Hepatocyte (in vitro differentiated cells): ENCODE measurements at regions not wholly inside any gene's neighbourhood (a gene's known extent, or its start where the extent isn't known, plus 50 kb on each side); places are given as distances from the start of the nearest gene placed in this dataset.

Source experiments
- DNase-seq: peaks from one replicate; pipeline ENCODE4 v3.0.0-alpha.2; 2016; ENCODE audit warnings: low spot score
- H2AFZ ChIP-seq: fragments of 200-600 bp; sonication (generic); 2 replicates; pipeline ENCODE4 v1.6.0; 2016; ENCODE audit warnings: antibody characterized with exemption, mild to moderate bottlenecking
- H3K27ac ChIP-seq: fragments of 200-600 bp; sonication (generic); 2 replicates; pipeline ENCODE4 v1.5.1; 2016; ENCODE audit warnings: mild to moderate bottlenecking
- H3K27me3 ChIP-seq: fragments of 200-600 bp; sonication (generic); 2 replicates; pipeline ENCODE4 v1.6.1; 2016
- H3K36me3 ChIP-seq: fragments of 200-600 bp; sonication (generic); replicated peaks from 2 replicates; pipeline ENCODE4 v1.5.1; 2016; ENCODE audit warnings: low read depth; ENCODE audit not compliant: insufficient read depth
- H3K4me1 ChIP-seq: fragments of 200-600 bp; sonication (generic); 2 replicates; pipeline ENCODE4 v1.5.1; 2016; ENCODE audit warnings: mild to moderate bottlenecking, moderate library complexity; ENCODE audit not compliant: insufficient read depth
- H3K4me2 ChIP-seq: fragments of 200-600 bp; sonication (generic); 2 replicates; pipeline ENCODE4 v1.6.0; 2016
- H3K4me3 ChIP-seq: fragments of 200-600 bp; sonication (generic); 2 replicates; pipeline ENCODE4 v1.5.1; 2016; ENCODE audit warnings: mild to moderate bottlenecking
- H3K79me2 ChIP-seq: fragments of 200-600 bp; sonication (generic); 2 replicates; pipeline ENCODE4 v1.6.0; 2017; ENCODE audit warnings: mild to moderate bottlenecking
- H3K9me2 ChIP-seq: fragments of 200-600 bp; sonication (generic); replicated peaks from 2 replicates; pipeline ENCODE4 v1.6.0; 2017; ENCODE audit warnings: mild to moderate bottlenecking; ENCODE audit not compliant: insufficient read depth
- H3K9me3 ChIP-seq: fragments of 200-600 bp; sonication (generic); 2 replicates; pipeline ENCODE4 v1.5.1; 2016; ENCODE audit warnings: low read depth, mild to moderate bottlenecking
- H4K20me1 ChIP-seq: fragments of 200-600 bp; sonication (generic); 2 replicates; pipeline ENCODE4 v1.6.0; 2016; ENCODE audit warnings: mild to moderate bottlenecking; ENCODE audit not compliant: insufficient read depth, poor library complexity, severe bottlenecking
- EZH2 ChIP-seq: fragments of 200-600 bp; sonication (generic); IDR thresholded peaks from 2 replicates; pipeline ENCODE4 v1.6.1; 2016; ENCODE audit warnings: antibody characterized with exemption, mild to moderate bottlenecking, borderline replicate concordance
- EZH2phosphoT487 ChIP-seq: fragments of 200-600 bp; sonication (generic); IDR thresholded peaks from one replicate; pipeline ENCODE4 v1.6.1; 2018; ENCODE audit warnings: antibody characterized with exemption, mild to moderate bottlenecking, low read depth, moderate library complexity; ENCODE audit not compliant: unreplicated experiment, severe bottlenecking
- WGBS: methylation state at CpG from one replicate; pipeline ENCODE4 v1.1.6; 2016; ENCODE audit warnings: low lambda C conversion rate; ENCODE audit errors: missing lambda C conversion rate; 5-methylcytosine and 5-hydroxymethylcytosine counted together
- TF ChIP-seq, protein P1 (sequence below): fragments of 200-600 bp; sonication (generic); IDR thresholded peaks from 2 replicates; pipeline ENCODE4 v1.5.1; 2016; ENCODE audit warnings: antibody characterized with exemption, mild to moderate bottlenecking; ENCODE audit not compliant: poor library complexity

GRCh38 chr13:33496336-33496735 is 210.8 kb upstream of the STARD13 start:
- no peaks in the 10 kb centered on the region for H3K9me3 ChIP-seq
- no peaks in the 10 kb centered on the region for H3K27me3 ChIP-seq
- no peaks in the 10 kb centered on the region for H3K36me3 ChIP-seq
- H3K9me2 ChIP-seq: no peaks in the 10 kb centered on the region
- no peak for TF ChIP-seq EZH2phosphoT487
- no peak for TF ChIP-seq EZH2
- TF ChIP-seq, protein P1, sequence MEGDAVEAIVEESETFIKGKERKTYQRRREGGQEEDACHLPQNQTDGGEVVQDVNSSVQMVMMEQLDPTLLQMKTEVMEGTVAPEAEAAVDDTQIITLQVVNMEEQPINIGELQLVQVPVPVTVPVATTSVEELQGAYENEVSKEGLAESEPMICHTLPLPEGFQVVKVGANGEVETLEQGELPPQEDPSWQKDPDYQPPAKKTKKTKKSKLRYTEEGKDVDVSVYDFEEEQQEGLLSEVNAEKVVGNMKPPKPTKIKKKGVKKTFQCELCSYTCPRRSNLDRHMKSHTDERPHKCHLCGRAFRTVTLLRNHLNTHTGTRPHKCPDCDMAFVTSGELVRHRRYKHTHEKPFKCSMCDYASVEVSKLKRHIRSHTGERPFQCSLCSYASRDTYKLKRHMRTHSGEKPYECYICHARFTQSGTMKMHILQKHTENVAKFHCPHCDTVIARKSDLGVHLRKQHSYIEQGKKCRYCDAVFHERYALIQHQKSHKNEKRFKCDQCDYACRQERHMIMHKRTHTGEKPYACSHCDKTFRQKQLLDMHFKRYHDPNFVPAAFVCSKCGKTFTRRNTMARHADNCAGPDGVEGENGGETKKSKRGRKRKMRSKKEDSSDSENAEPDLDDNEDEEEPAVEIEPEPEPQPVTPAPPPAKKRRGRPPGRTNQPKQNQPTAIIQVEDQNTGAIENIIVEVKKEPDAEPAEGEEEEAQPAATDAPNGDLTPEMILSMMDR: no peak
- DNase-seq: no peak
- no peak overlapping the region for H3K4me3 ChIP-seq
- H3K79me2 ChIP-seq: no peaks in the 10 kb centered on the region
- no peaks in the 10 kb centered on the region for H4K20me1 ChIP-seq
- no peak overlapping the region for H3K27ac ChIP-seq
- H3K4me1 ChIP-seq: no peaks in the 10 kb centered on the region
- H2AFZ ChIP-seq: no peak overlapping the region
- no peak overlapping the region for H3K4me2 ChIP-seq

GRCh38 chr13:33497146-33497845 is 211.7 kb upstream of the STARD13 start:
- no peaks in the 10 kb centered on the region for H3K4me1 ChIP-seq
- no peak overlapping the region for H3K27ac ChIP-seq
- no peaks in the 10 kb centered on the region for H4K20me1 ChIP-seq
- no peak overlapping the region for H3K4me2 ChIP-seq
- no peaks in the 10 kb centered on the region for H3K9me2 ChIP-seq
- no peaks in the 10 kb centered on the region for H3K9me3 ChIP-seq
- H3K4me3 ChIP-seq: no peak overlapping the region
- H3K27me3 ChIP-seq: no peaks in the 10 kb centered on the region
- H2AFZ ChIP-seq: no peak overlapping the region
- no peaks in the 10 kb centered on the region for H3K79me2 ChIP-seq
- no peak for DNase-seq
- 82% methylated on average over 4 of the region's 4 CpGs for WGBS
- no peaks in the 10 kb centered on the region for H3K36me3 ChIP-seq
- TF ChIP-seq EZH2phosphoT487: no peak
- TF ChIP-seq, protein P1: no peak
- no peak for TF ChIP-seq EZH2

DNA sequence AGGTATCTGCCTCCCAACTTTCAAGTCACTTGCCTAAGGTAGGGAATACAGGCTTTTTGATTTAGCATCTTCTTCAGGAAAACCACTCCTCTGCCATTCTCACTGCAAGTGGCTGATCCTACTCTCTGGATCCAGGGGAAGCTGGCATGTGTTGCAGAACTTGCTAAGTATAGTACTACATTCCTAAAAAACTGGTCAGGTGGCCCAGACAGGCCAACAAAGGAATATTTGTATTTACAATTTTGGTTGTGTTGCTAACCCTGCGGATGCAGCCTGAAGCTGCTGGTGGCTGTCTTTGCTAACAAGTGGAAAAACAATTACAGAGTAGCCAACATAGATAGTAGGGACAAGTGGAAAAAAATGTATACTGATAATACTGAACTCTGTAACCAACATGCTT is 222.5 kb upstream of the STARD13 start:
- H3K9me3 ChIP-seq: no peaks in the 10 kb centered on the region
- no peak overlapping the region for H2AFZ ChIP-seq
- H3K9me2 ChIP-seq: no peaks in the 10 kb centered on the region
- no peak overlapping the region for H3K27ac ChIP-seq
- TF ChIP-seq, protein P1: no peak
- no peak for TF ChIP-seq EZH2phosphoT487
- H3K4me1 ChIP-seq: no peaks in the 10 kb centered on the region
- WGBS: 93% methylated on average over 1 of the region's 1 CpG
- no peak for DNase-seq
- H3K79me2 ChIP-seq: no peaks in the 10 kb centered on the region
- no peaks in the 10 kb centered on the region for H3K36me3 ChIP-seq
- no peak overlapping the region for H3K4me2 ChIP-seq
- no peak overlapping the region for H3K4me3 ChIP-seq
- no peaks in the 10 kb centered on the region for H4K20me1 ChIP-seq
- no peaks in the 10 kb centered on the region for H3K27me3 ChIP-seq
